ENCODE measurements at regions not wholly inside any gene's neighbourhood (a gene's known extent, or its start where the extent isn't known, plus 50 kb on each side); places are given as distances from the start of the nearest gene placed in this dataset.

GRCh38 chr12:61397668-61398067 lies 862.5 kb upstream of the USP15 start:
- Histone ChIP-seq H3K27ac (ENCODE audit: low read length) (no peak overlapping the region), H3K4me2 (ENCODE audit: low read length) (no peak overlapping the region), H3K36me3 (ENCODE audit: insufficient read depth, low read length) (no peaks in the 10 kb centered on the region), H3K9me2 (ENCODE audit: insufficient read depth, low read length) (no peaks in the 10 kb centered on the region), H3K4me3 (ENCODE audit: low read length) (no peak overlapping the region), H2AFZ (ENCODE audit: low read depth, low read length) (no peak overlapping the region), H3K79me2 (replicated peaks; ENCODE audit: insufficient read depth, low read length) (no peaks in the 10 kb centered on the region), H3K9me3 (ENCODE audit: low read length) (no peaks in the 10 kb centered on the region), H4K20me1 (ENCODE audit: insufficient read depth) (no peaks in the 10 kb centered on the region), H3K9ac (ENCODE audit: low read length) (no peak overlapping the region), H3K27me3 (ENCODE audit: insufficient read depth, low read depth, low read length) (no peaks in the 10 kb centered on the region), H3F3A (ENCODE audit: insufficient read depth, low read length, poor library complexity, severe bottlenecking) (no peaks in the 10 kb centered on the region)
- no peak for TF ChIP-seq SMC3 (conservative IDR thresholded peaks at IDR 0.05; ENCODE audit: poor library complexity)
- TF ChIP-seq REST (IDR thresholded peaks at IDR 0.05; ENCODE audit: borderline replicate concordance) = no peak

DNA sequence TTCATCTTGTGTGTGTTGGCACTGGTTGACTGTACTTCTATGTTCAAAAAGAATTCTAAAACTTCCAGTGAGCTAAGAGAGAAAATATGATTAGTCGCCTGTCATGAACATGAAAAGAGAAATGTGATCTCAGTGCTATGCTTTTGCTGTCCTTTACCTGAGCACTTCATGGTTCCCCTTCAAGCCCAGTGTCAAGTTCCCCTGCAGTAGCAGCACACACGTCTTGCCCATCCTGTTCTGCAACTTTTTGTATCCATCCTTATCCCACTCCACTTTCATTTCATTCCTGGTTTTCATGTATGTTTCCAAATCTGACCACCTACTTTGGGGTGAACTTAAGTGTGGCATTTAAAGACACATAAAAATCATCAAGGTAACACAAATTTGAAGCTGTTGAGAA lies 848.0 kb upstream of the USP15 start:
- Histone ChIP-seq H3K9me3 (ENCODE audit: low read length) (no peaks in the 10 kb centered on the region), H3K9ac (ENCODE audit: low read length) (no peak overlapping the region), H2AFZ (ENCODE audit: low read depth, low read length) (no peak overlapping the region), H3K36me3 (ENCODE audit: insufficient read depth, low read length) (no peaks in the 10 kb centered on the region), H4K20me1 (ENCODE audit: insufficient read depth) (no peaks in the 10 kb centered on the region), H3F3A (ENCODE audit: insufficient read depth, low read length, poor library complexity, severe bottlenecking) (no peaks in the 10 kb centered on the region), H3K9me2 (ENCODE audit: insufficient read depth, low read length) (no peaks in the 10 kb centered on the region), H3K79me2 (replicated peaks; ENCODE audit: insufficient read depth, low read length) (no peaks in the 10 kb centered on the region), H3K27me3 (ENCODE audit: insufficient read depth, low read depth, low read length) (no peaks in the 10 kb centered on the region), H3K4me3 (ENCODE audit: low read length) (no peak overlapping the region), H3K27ac (ENCODE audit: low read length) (no peak overlapping the region), H3K4me2 (ENCODE audit: low read length) (no peak overlapping the region)
- TF ChIP-seq RAD21 (conservative IDR thresholded peaks at IDR 0.05) (no peak), CTCF (IDR thresholded peaks at IDR 0.05; ENCODE audit: poor library complexity, severe bottlenecking) (no peak), POLR2AphosphoS5 (IDR thresholded peaks at IDR 0.05) (no peak), SMC3 (conservative IDR thresholded peaks at IDR 0.05; ENCODE audit: poor library complexity) (no peak), EZH2 (IDR thresholded peaks at IDR 0.05; ENCODE audit: borderline replicate concordance, insufficient read depth, low read length, poor library complexity, severe bottlenecking) (no peak), MXI1 (conservative IDR thresholded peaks at IDR 0.05; ENCODE audit: poor library complexity, severe bottlenecking) (no peak), TAF1 (IDR thresholded peaks at IDR 0.05; ENCODE audit: low read depth) (no peak), REST (IDR thresholded peaks at IDR 0.05; ENCODE audit: borderline replicate concordance) (no peak), EP300 (conservative IDR thresholded peaks at IDR 0.05; ENCODE audit: poor library complexity, severe bottlenecking) (no peak)

Data from neural cell (in vitro differentiated cells).